K562 (cell line): ENCODE measurements at regions not wholly inside any gene's neighbourhood (a gene's known extent, or its start where the extent isn't known, plus 50 kb on each side); places are given as distances from the start of the nearest gene placed in this dataset.

Source experiments
- BCLAF1 ChIP-seq, 2 experiments: fragments of 450-650 bp in 1 of 2; IDR thresholded peaks; 2 replicates each; pipeline ENCODE4 v1.6.1; 2011 to 2017; ENCODE audit warnings: low read depth in 2 of 2, antibody characterized with exemption in 1 of 2, borderline replicate concordance in 1 of 2, low read length in 1 of 2, mild to moderate bottlenecking in 1 of 2, mixed read lengths in 1 of 2; ENCODE audit not compliant: control insufficient read depth in 1 of 2
- CTCF ChIP-seq, 3 experiments: IDR thresholded peaks in 2 of 3; conservative IDR thresholded peaks in 1 of 3; 2 replicates each; pipeline ENCODE4 v1.5.1; 2011 to 2012; ENCODE audit warnings: low read length in 3 of 3, mild to moderate bottlenecking in 3 of 3, control low read depth in 2 of 3, improper control_type of control experiment in 1 of 3, inconsistent platforms in 1 of 3, low read depth in 1 of 3, mixed read lengths in 1 of 3, moderate library complexity in 1 of 3; ENCODE audit not compliant: insufficient read depth in 2 of 3
- HMG20B ChIP-seq: fragments of 250-450 bp; sonication (Bioruptor Pico); IDR thresholded peaks from 2 replicates; pipeline ENCODE4 v1.5.0; 2021; ENCODE audit warnings: mild to moderate bottlenecking
- JUNB ChIP-seq: fragments of 450-650 bp; formaldehyde crosslinking; conservative IDR thresholded peaks from 2 replicates; pipeline ENCODE4 v1.4.0; 2020; ENCODE audit warnings: mild to moderate bottlenecking
- POLR2A ChIP-seq: fragments of 450-650 bp; conservative IDR thresholded peaks from 2 replicates; pipeline ENCODE4 v1.6.1; 2016
- RREB1 ChIP-seq: fragments of 250-450 bp; sonication (Bioruptor Pico); IDR thresholded peaks from 2 replicates; pipeline ENCODE4 v1.4.0; 2020
- ZKSCAN1 ChIP-seq: fragments of 150-350 bp; IDR thresholded peaks from 2 replicates; pipeline ENCODE4 v1.6.1; 2016; ENCODE audit warnings: low read depth, low read length

- no peak for TF ChIP-seq BCLAF1 (IDR thresholded peaks at IDR 0.05; ENCODE audit: borderline replicate concordance in 1 of 2, control insufficient read depth in 1 of 2, low read depth in 2 of 2, low read length in 1 of 2)
- TF ChIP-seq HMG20B (CRISPR knock-in tag): no peak
- no peak for TF ChIP-seq CTCF (IDR thresholded peaks at IDR 0.05 in 2 of 3, conservative IDR thresholded peaks at IDR 0.05 in 1 of 3; ENCODE audit: insufficient read depth in 2 of 3, low read depth in 1 of 3, low read length in 3 of 3)
- no peak for TF ChIP-seq POLR2A
- no peak for TF ChIP-seq RREB1 (CRISPR knock-in tag)
- no peak for TF ChIP-seq ZKSCAN1
- no peak for TF ChIP-seq JUNB
Observed at GRCh38 chr13:81031996-81032395, 691.1 kb upstream of the SPRY2 start.
